ENCODE measurements at regions not wholly inside any gene's neighbourhood (a gene's known extent, or its start where the extent isn't known, plus 50 kb on each side); places are given as distances from the start of the nearest gene placed in this dataset.

DNA sequence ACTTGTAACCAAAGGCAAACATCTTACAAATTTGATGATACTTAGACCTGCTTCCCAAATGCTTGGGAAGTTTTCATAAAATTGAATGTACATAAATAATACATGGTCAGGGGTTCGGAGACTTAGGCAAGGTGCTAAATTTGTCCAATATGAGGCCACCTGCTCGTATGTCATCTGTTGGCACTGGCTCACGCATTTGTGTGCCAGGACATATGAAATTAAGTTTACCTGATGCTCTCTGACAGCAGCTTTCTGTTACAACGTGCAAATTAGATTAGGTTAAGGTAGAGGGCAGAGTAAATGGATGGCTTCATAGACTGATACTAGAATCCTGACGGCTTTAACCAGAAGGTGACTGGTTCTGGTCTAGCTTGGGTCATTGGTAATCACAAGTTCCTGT, 970.3 kb upstream of the RBFOX1 start:
- DNase-seq = peak in 1 of 2 experiments; percentile 31

DNA sequence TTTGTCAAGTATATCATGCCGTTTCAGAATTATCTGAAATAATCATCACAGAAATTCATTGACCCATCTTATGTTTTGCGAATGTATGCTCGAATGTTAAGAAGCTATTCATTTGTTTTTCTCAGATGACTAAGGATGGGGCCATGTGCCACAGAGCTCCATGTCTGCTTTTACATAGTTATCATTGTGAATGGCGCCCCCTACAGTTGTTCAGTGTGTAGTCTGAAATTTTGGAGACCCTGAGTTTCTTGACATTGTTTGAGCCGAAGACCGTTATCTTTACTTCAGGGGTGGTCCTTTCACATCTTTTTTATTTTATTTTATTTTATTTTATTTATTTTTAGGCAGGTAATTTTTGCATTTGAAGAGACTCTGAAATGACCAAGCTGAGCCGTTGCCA, 972.0 kb upstream of the RBFOX1 start:
- DNase-seq = no peak

DNA sequence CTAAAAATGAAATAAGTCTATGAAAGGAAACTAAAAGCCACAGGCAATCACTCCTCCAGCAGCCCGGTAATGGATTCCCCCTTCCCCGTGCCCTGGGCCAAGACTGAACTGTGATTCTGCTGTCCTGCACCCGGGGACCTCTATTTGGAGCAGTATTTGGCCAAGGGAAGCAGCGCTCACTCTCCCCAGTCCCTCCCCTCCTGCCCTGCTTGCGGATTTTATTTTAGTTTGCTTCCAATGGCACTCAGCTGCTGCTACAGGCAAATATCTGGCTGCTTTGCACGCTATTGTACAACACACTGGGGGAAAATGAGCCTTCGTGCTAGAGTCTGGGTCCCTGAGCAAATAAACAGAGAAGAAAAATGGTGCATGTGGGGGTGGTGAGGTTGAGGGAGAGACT, 975.7 kb upstream of the RBFOX1 start:
- no peak for DNase-seq

DNA sequence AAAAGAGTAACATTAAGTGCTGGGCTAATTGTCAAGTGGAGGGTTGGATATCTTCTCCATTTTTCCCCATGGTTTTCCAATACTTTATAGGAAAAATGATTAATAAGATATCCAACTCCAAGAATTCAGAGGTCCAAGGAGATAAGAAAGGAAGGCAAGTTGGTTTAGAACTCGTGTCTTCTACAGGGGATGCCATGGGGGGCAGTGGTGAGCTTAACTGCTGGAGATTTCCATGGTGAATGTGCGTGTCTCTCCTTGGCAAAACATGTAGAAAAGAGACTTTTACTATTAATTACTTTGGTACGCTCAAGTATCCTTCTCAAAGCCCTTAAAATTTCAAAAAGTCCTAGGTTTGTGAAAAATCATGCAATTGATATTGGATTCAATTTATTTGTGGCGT, 982.9 kb upstream of the RBFOX1 start:
- DNase-seq = no peak

DNA sequence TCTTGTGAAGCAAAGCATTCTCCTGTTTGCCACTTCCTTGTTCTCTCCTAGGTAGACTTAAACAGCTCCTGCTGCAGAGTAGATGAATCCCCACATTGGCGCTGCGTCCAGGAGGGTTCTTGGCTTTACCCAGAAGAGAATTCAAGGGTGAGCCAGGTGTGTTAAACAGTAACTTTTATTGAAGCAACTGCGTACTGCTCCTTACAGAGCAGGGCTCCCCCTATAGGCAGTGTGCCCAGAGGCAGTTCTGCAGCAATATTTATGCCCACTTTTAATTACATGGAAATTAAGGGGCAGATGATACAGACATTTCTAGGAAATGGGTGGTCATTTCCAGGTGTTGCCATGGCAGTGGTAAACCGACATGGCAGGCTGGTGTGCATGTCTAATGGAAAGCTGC, 987.6 kb upstream of the RBFOX1 start:
- no peak for DNase-seq

DNA sequence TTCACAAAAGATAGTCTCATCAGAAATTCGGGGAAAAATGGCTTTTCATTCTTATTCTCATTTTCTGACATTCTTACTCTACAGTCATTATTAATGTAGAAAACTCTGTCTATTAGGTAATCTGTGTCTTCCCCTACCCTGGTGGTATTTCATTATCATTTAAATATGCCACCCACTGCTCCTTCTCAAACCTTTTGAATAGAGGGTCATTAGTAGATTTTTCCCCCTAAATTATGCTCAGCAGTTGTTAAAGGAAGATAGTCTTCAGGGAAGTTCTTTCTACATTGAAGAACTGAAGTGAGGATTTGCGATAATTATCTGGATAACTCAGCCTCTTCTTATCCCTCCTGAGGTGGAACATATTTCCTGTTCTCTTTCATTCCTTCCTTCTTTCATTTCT, 989.5 kb upstream of the RBFOX1 start:
- no peak for DNase-seq

DNA sequence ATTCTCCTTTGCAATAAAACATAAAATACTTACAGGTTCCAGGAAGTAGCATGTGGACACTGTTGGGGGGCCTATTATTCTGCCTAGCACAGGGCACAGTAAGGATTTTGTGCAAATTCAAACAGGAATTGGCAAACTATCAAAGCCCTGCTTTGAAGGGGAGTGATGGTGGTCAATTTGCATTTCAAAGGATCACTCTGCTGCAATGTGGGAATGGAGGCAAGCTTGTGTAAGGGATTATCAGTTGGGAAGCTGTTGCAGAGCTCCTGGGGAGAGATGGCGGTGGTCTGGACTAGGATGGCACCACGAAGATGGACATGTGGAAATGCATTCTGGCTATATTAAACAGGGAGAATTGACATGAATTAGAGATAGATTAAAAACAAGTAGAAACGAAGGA, 990.7 kb upstream of the RBFOX1 start:
- no peak for DNase-seq

DNA sequence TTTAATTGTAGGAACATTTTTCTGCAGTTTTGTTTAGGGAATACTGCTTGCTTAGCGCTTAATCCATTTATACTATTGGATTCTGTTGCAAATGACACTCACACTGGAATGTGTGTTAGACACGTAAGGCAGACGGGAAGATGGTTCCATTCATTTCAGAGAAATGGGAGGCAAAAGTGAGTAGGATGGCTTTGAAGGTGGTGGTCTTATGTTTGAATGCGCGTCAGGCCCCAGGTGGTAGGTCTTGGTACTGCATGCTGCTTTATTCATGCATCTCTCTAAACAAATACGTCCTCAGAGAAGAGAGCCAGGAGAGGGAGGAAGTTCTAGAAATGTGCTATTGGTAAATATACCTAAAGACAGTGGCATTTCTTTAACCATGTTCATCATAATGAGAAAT, 997.6 kb upstream of the RBFOX1 start:
- DNase-seq = no peak

DNA sequence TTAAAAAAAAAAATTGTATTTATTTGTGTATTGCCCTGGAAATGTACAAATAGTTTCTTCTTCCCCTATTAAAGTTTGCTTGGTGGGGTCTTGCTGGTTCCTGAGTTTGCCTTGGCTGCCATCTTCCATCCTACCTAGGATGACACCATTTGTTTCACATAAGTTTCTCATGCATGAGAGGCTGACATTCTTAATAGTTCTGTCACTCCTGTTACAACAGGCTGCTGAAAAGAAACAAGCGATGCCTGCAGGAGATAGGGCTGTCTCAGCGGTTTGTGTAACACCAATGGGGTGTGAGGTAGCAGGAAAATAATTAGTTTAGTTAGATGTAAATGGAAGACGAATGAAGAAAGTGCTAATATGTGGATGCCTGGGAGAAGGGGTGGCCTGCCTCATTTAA, 1000.9 kb upstream of the RBFOX1 start:
- DNase-seq = no peak

DNA sequence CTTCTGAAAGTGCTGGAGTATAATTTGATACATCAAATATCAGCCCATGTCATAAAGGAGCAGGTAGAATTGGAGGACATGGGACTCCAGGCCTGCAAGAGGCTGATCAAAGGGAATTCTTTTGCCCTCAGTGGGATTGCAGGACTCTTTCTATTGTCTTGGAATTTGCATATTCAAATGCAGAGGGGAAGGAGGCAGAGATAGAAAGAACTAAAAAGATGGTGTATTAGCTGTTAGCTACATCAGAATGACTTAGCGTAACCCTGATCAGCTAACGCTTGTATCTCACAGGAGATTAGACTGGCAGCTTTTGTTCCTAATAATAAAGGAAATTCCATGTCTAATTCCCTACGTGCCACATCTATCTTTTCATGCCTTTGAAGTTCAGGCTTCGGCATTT, 1014.7 kb upstream of the RBFOX1 start:
- DNase-seq = no peak

DNA sequence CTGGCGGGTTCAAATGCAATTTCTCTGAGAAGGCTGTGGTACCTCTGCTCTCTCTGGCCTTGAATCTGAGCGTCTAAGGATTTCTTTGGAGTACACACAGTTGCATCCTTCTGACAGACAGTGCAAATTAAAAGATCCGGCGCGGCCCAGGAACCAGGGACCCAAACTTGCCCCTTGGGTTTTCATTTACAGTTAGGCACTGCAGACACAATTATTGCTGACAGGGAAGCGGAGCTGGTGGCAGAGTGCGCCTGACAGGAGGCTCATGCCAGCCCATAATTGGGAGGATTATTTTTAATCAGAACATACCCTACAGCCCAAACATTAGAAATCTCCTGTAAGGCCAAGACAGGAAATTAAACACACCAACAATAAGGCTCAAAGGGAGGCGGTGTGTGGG, 1023.4 kb upstream of the RBFOX1 start:
- DNase-seq = no peak

DNA sequence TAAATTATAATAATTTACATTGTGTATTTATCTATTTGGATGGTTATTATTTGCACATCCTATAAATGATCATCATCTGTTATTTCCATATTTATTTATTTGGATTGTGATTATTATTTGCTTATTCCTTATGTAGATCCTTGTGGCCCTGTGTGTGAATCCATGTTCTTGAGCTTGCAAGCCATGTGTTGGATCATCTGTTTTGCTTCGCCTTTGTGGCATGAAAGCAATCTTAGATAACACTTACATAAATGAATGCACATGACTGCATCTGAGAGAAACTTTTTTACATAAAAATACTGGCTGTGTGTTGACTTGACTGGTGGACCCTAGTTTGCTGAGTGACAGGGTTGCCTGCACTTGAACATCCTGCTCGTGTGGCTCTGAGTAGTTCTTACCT, 1024.5 kb upstream of the RBFOX1 start:
- no peak for DNase-seq

DNA sequence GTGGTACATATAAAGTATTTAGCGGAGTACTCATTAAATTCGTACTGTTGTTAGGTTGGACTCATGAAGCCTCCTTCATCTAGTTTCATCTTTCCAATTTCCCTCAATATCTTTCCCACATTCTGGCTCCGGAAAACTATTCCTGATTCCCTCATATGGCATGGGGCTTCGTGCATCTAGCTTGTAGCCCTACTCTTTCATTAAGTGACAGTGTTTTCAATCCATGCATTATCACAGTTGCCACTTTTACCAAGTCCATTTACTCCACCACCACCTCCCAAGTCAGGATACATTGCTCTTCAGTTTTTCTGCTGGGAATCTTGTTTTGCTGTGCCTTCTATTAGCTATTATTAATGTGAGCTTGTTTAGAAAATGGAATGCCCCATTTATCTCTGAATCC, 1032.1 kb upstream of the RBFOX1 start:
- no peak for DNase-seq

DNA sequence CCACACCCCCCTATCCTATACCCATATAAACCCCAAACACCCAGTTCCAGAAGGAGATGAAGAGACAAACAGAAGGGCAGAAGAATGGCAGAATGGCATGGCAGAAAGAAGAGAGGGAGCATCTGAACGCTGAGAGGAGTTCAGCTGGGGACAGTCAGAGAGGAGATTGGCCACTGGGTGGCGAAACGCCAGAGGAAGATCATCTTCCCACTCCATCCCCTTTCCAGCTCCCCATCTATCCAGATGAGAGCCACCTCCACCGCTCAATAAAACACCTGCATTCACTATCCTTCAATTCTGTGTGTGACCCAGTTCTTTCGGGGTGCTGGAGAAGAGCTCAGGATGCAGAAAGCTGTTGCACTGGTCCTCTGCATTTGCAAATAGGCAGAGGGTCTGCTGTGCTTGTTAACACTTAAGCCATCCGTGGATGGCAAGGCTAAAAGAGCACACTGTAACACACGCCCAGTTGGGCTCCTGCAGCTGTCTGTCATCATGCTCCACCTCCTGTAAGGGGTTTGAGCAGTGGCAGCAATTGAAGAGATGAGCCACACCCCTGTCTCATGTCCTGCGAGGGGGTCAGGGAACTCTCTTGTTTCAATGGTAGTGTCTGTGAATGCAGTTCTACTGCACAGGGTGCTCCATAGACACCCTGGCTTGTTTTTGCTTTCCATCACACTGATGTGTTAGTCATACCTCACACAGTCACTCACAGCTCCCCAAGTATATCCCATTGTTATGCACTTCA, 1034.8 kb upstream of the RBFOX1 start:
- no peak for DNase-seq

DNA sequence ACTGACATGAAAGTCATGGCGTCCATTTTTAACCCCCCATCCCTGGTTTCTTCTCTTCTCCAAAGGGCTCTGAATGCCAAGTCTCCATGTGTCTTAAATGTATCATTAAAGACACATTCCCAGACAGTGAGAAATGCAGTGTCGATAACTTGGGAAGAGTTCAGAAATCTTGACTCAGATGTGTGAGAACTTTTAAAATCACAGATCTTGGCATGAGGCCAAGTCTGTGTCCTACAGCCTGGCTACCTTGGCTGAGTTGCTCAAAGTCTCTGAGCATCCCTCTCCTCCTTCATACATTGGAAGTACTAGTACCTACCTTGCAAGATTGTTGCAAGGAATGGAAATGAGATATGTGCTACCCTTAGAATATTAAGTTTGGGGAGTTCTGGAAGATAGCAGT, 1046.5 kb upstream of the RBFOX1 start:
- no peak for DNase-seq

DNA sequence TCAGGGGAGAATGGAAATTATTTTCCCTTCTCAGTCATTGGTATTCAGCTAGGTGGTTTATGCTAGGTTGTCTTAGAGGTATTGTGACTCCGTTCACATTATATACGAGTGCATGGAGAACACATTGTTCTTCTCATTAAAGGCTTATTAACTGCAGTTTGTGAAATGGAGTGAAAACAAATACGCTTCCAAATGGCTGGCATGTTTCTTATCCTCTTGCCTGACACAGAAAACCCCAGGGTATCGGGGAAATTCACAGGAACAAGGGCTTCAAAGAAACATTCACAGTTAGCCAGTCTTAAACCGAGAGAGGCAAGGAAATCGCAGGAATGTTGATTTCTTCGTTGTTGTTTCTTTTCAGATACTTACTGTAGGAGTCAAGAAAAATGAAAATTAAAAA, 1047.9 kb upstream of the RBFOX1 start:
- DNase-seq = no peak

DNA sequence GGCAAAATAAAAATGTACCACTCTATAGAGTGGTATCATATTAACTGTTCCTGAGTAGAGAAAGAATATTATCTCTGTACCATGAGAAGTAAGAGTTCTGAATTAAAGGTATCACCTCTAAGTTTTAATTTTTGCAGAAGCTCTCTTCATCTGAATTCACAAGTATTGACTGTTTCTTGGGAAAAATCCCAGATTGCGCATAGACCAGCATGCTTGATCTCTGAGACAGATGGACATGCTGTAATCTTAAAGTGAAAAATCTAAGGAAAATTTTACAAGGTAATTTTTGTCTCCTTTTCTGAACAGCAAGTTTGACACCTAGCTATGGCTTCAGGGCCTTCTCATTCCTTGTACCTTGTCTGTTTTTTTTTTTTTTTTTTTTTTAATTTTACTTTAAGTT, 1050.7 kb upstream of the RBFOX1 start:
- no peak for DNase-seq

DNA sequence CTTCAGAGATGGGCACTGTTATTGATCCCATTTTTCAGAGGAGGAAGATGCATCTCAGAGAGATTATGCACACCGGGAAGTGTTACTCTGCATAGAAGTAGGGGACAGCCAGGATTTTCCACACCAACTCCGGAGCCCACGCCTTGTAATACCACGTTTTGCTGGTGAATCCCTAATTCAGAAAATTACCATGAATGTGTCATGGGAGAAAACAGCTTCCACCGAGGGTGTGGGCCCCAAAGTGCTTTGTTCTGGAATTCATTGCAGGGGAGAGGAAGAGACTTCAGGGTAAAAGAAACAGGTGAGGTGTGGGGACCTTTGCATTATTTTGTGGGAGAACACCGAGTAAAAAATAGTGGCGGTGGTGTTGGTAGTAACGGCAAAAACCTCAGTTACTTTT, 1051.4 kb upstream of the RBFOX1 start:
- no peak for DNase-seq

DNA sequence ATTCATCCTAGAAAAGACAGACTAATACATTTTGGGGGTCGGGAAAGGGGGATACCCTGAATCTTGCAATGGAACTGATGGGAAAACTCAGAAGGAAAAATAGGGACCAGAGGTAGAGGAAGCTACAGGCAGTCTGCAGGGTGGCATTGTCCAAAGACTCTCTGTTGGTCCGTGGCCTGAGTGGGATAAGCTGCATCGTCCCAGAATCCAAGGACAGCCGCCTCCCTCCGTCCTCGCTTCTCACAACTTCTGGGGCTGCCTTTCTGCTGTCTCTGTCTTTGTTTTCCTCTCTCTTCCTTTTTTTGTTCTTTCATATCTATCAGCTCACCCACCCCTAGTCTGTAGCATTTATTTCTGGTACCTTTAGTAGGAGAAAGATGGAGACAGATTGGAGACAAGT, 1052.6 kb upstream of the RBFOX1 start:
- no peak for DNase-seq

DNA sequence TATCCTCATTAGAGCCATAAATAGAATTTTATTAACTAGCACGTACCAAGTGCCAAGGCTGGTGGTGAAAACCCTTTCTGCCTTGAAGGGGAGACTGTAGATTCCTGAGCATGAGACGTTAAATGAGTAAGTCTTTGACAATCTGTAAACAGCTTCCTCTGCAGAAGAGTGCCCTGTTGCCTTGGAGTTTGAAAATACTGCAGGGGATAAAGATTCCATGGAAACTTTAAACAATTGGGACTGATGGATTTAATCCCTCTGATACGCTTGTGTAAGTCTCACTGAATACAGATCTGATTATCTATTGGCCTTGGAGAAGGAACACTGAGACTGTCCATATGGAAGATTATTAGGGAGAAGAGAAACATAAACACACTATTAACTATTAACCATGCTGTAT, 1053.4 kb upstream of the RBFOX1 start:
- no peak for DNase-seq

DNA sequence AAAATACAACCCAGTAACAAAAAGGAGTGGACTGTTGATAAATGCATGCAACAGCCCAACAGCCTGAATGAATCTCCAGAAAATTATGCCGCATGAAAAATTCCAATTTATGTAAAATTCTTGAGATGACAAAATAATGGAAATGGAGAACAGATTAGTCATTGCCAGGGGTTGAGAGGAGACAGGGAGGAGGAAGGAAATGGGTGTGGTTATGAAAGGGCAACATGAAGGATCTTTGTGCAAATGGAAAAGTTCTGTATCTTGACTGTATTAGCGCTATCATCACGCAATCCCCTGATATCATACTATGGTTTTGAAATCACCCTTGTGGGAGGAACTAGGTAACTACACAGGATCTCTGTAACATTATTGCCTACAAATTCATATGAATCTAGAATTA, 1058.3 kb upstream of the RBFOX1 start:
- no peak for DNase-seq

DNA sequence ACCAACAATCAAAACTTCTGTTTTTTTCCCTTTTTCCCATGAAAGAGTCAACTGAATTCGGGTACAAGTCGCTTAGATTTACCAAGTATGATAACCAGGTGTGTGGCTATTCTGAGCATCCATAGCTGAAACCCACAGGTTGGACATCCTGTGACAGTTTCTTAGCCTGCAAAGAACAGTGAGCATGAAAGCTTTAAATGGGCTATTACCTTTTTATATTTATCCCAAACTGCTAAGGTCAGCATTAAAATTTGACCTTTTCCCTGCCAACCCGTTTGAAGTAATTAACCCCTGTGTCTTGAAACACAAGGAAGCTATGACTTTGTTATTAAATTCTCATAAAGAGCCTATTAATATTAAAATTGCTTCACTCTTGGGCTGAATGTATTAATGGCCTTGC, 1065.0 kb upstream of the RBFOX1 start:
- no peak for DNase-seq

DNA sequence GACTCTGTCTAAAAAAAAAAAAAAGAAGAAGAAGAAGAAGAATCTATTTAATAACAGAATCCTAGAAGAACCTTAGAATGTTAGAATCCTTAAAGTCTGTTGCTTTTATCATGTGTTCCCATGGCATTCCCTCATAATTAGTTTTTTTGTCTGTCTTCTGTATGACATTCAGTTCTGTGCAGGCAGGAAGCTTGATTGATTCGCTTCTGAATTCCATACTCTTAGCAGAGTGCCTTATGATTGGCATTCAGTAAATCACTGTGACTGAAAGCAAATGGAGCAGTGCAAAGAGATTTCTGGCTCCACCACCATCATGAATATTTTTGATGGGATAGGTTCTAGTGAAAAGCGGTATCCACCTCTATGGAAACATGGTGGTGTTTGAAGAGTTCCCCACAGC, 1065.9 kb upstream of the RBFOX1 start:
- no peak for DNase-seq

DNA sequence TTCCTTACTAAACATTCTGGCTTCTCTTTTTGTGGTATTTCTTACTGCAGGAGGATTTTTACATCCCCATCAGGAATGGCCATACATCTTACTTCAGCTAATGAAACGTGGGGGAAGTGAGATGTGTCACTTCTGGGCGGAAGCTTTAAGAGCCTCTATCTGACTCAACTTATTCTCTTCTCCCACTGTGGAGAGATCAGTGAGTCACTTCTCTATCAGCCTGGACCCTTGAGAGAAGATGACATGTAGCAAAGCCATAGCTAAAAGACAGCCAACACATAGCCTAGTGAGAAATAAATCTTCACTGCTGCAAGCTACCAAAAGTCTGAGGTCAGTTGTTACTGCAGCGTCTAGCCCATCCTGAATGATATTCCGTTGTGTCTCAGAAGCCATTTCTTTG, 1066.7 kb upstream of the RBFOX1 start:
- DNase-seq = no peak

DNA sequence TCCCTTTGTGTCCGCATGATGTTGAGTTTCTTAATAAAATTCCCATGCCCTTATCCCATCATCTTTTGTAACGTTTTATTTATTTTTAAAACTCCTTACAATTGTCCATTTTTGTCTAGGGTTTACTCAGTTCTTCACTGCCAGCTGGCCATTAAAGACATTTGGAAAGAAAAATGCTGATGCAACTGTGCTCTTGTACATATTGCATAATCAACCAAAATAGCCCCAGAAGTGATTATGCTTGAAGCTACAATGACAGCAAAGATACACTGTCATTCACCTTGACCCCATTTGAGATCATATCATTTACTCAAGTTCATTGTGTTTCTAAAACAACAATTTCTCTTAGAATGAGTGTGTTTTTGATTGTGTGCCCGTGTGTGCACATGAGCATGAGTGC, 1074.6 kb upstream of the RBFOX1 start:
- DNase-seq = no peak

DNA sequence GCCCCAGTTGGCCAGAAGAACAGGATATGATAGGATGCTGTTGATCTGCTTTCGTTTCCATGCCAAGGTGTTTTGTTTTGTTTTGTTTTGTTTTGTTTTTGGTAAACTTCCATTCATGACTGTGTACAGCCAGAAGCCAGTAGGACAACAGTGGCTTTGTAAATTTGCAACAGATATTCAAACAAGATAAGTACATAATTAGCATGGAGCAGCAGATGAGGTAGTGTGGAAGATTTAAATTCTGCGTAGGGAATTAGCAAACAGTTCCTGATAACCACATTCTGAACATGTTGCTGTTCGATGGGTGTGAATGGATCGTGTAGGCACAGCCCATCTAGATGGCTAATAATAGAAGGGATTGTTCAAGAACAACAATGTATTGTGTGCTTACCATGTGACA, 1080.1 kb upstream of the RBFOX1 start:
- DNase-seq = no peak
